GM21367 (cell line): ENCODE measurements at regions not wholly inside any gene's neighbourhood (a gene's known extent, or its start where the extent isn't known, plus 50 kb on each side); places are given as distances from the start of the nearest gene placed in this dataset.
"Not testable (repeated sequence)": the region's sequence is repeated elsewhere in the genome, so short reads cannot be mapped to it uniquely, and the experiment has no call there.

Experiments used
- ATAC-seq: cut with Tn5 transposase; IDR thresholded peaks from one replicate; pipeline ENCODE4 v1.9.1; 2021; ENCODE audit not compliant: unreplicated experiment

DNA sequence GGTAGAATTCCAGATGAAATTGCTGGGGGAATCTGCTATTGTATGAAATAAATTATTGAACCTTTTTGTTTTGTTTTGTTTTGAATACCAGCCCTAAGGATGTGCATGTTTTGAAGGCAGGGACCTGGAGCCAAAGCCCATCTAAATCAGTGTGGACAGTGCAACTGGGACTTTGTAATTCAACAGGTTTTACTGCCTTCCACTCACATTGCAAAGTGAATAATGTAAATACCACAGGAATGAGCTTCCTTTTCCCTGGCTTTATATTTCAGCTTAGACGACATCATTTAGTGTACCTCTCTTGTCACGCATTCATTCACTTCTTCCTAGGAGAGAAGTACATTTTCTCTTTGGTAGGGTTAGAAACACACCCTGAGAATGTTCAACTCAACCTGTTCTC, 795.0 kb downstream of the CENPC start:
- ATAC-seq = no peak

DNA sequence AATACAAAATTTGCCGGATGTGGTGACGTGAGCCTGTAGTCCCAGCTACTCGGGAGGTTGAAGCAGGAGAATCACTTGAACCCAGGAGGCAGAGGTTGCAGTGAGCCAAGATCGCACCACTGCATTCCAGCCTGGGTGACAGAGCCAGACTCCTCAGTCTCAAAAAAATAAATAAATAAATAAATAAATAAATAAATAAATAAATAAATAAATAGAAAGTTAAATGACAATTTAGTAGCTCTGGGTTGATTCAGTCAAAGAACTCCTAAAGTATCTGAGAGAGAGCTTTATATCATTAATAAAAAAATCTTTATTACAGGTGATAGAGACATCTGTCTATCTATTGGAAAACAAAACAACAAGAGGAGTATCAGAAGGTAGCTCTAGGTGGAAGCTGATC, 798.4 kb downstream of the CENPC start:
- not testable (repeated sequence) for ATAC-seq

DNA sequence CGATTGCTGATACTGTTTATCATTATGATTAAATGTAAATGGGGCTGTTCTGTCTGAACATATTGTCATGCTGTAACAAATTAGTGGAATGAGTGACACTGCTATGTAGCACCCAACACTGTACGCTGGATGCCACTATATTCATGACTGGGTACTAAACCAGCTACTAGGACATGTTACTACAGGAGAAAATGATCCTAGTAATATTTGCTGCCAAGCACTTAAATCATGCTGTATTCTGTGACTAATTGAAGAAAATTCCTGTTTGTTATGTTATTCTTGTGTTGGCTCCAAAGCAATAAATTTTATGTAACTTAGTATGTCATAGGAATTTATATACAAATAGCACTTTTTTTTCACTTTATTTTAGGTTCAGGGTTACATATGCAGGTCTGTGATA, 804.2 kb downstream of the CENPC start:
- ATAC-seq = no peak

DNA sequence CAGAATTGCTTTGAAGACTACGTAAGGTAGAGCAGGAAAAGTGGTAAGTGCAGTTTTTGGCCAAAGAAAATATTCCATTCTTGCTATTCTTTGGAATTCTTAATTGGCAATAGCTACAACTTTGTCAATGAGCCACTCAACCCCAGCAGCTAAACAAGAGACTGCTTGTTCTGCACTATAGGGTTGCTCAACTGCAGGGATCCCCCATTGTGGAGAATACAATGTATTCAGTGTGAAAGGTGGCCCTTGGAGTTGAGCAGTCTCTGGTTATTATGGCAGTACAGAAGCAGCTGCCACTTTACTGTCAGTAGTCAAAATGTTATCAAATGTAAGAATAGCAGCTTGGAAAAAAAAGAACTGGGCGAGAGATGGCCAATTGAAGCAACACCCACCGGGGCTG, 808.7 kb downstream of the CENPC start:
- no peak for ATAC-seq

DNA sequence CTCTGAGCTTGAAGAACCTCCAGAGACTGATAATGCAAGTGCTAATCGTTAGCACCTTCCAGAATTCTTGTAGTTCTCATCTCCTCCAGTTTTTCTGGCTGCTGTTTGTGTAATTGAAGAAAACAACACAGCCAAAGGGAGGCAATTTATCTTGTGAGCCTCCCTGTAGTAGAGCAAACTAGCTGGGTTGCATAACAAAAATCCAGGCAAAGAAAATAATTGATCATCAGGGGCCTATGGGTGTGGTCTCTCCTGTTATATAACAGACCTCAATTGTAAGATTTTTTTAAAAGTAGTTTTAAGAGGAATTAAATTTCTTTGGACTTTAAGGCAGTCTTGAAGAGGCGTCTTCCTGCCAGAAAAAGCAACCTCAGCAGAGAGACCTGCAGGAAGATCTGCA, 817.0 kb downstream of the CENPC start:
- no peak for ATAC-seq

DNA sequence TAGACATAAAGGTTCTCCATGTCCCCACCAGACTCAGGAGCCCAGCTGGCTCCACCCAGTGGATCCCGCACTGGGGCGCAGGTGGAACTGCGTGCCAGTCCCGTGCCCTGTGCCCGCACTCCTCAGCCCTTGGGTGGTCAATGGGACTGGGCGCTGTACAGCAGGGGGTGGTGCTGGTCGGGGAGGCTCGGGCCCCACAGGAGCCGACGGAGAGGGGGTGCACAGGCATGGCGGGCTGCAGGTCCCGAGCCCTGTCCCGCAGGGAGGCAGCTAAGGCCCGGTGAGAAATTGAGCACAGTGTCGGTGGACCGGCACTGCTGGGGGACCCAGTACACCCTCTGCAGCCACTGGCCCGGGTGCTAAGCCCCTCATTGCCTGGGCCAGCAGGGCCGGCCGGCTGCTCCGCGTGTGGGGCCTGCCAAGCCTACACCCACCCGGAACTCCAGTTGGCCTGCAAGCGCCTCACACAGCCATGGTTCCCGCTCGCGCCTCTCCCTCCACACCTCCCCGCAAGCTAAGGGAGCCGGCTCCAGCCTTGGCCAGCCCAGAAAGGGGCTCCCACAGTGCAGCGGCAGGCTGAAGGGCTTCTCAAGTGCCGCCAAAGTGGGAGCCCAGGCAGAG, 832.9 kb downstream of the CENPC start:
- not testable (repeated sequence) for ATAC-seq

DNA sequence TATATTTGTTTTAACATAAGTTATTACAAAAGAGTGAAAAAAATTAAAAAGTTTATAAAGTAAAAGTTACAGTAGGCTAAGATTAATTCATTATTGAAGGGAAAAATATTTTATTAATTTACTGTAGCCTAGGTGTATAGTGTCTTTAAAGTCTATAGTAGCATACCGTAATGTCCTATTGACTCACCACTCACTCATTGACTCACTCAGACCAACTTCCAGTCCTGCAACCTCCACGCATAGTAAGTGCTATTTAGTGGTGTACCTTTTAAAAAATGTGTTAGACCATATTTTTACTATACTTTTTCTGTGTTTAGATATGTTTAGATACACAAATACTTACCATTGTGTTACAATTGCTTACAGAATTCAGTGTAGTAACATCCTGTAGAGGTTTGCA, 841.1 kb downstream of the CENPC start:
- ATAC-seq = no peak

DNA sequence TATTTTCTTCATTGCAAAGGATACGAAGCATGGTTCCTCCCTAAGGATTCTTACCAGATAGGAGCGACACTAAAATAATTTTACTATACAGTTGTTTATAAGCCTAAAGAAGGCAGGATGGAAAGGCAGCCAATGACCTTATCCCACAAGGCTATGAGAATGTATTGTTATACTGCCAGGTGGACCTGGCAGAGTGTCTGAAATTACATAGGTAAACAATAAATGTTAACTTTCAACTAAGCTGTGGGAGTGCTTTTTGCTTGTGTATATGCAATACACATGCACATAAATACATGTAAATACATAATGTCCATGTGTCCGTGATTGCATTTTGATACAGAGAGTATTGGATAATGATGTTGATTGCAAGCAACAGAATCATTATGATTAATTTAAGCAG, 850.6 kb downstream of the CENPC start:
- ATAC-seq = no peak

DNA sequence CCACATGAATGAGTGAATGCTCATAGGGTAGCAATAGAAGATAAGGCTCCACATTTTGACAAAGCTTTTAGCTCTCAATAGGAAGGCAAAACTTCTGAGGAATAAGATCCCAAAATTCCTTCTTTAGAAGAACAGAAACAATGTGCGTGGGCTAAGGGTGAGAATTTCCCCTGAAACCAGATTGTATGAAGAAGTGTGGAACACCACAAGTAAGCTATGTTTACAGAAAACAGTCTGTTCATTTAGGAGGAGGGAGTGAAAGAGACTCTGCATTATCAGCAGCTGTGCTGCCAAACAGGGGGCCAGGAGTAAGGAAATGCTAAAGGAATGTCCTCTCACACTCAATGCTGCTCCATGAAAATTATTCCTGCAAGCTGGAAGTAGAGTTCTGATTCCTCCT, 851.6 kb downstream of the CENPC start:
- ATAC-seq = no peak

DNA sequence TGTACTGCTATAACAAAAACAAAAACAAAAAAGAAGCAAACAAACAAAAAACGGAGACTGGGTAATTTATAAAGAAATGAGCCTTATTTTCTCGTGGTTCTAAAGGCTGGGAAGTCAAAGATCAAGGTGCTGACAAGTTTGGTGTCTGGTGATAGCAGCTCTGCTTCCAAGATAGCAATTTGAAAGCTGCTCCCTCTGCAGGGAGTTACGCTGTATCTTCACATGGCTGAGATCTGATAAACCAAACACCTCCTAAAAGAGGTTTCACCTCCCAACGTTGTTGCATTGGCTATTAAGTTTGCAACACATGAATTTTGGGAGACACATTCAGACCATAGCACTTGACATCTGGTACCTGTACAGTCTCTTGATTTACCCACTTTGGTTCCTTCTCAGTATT, 854.2 kb downstream of the CENPC start:
- ATAC-seq = no peak

DNA sequence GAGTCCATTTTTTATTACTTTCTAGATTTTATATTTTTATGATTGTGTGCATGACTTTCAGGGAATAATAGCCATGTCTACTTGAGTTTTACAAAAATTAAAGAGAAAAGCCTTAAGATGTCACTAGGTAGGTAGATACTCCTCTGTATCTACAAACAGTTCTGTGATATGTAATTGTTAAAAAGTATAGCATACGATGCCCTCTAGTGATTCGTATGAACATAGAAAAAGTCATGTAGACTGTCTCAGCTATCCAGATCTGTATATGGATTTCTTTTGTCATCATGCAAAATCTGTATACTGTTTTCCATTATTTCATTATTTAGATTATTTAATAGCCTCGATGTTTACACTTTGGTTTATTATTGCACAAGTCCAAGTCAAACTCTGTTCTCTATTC, 856.6 kb downstream of the CENPC start:
- ATAC-seq = no peak

DNA sequence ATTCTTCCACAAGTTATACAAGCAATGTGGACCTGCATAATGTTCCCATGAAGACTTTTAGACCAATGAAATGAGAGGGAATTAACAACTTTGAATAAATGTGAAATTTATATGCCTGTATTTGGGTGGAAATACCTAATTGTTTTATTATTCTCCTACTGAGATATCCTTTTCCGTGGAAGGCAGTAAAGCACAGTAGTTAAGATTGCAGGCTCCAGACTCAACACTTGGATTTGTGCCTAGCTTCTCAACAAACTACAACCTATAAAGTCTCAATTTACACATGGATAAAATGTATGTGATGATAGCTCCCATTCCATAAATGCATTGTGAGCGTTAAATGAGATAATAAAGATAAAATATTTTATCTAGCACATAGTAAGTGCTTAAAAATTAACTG, 857.8 kb downstream of the CENPC start:
- no peak for ATAC-seq

DNA sequence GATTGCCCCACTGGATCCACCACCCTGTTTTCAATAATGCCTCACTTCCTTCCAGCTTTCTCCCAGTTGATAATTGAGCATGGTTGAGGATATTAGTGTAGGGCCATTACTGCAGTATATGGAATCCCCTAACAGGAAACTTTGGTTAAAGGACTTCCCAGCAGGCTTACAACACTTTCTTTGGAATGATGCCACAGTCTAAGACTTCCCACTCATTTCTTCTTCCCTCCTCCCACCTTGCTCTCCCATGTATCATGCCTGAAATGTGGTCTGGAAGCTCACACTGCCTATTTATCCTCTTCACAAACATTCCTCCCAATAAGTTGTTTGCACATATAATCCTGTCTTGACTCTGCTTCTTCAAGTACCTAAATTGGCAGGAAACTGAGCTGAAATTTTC, 863.3 kb downstream of the CENPC start:
- no peak for ATAC-seq

DNA sequence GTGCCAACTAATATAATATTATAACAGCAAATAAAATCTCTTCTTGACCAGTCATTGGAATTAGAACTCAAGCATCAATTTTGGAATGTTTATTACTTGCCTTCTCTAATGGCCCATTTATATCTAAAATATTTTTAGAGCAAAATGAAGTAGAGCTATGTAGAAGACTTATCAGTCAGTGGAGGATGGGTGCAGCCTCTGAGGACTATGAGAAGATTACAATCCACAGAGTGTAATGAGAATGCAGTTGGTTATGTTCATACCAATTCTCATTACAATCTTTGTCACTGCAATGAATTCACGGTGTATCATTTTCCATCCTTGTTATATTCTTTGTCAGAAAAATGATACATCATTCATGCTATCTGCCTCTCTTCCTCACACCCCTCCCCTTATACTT, 878.1 kb downstream of the CENPC start:
- no peak for ATAC-seq

DNA sequence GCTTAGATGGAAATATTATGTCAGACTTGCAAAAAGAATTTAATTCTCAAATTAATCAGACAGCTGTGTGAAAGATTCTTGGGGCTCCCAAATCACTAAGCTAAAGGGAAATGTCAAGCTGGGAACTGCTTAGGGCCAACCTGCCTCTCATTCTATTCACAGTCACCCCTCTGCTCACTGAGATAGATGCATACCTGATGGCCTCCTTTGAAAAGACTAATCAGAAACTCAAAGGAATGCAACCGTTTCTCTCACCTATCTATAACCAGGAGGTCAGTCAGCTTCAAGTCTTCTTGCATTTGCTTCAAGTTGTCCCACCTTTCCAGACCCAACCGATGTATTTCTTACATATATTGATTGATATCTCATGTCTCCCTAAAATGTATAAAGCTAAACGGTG, 882.7 kb downstream of the CENPC start:
- no peak for ATAC-seq

DNA sequence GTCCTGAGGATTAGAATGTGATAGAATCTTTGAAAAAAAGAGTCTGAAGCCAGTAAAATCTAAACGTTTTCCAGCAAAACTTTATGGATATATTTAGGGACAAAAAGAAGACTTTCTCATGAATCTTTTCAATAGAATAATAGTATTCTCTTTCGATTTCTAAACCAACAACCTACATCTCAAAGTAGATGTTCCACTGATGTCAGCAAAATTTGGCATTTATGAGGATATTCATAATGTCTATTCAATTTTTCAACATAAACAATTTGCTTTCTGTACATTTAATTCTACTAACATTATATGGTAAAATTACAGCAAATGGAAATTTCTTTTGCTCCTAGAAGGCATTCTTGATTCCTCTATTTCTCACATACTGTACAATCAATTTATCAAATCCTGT, 886.5 kb downstream of the CENPC start:
- ATAC-seq = no peak

DNA sequence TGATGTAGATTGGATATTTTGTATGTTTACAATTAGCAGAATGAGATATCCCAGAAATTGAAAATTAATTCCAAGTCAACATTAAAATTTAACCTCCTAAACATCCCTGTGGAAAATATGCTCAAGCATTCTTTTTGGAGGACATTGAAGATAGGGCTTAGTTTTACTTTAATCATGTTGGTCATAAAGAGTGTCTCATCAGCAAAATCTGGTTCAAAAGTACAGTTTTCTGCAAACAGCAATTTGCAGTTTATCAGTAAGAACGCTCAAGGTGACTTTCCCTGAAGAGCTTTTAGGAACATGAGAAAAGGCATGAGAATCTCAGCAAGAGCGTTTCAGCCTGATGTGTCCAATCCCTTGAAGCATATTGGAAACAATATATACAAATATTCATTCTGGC, 889.8 kb downstream of the CENPC start:
- ATAC-seq = no peak

DNA sequence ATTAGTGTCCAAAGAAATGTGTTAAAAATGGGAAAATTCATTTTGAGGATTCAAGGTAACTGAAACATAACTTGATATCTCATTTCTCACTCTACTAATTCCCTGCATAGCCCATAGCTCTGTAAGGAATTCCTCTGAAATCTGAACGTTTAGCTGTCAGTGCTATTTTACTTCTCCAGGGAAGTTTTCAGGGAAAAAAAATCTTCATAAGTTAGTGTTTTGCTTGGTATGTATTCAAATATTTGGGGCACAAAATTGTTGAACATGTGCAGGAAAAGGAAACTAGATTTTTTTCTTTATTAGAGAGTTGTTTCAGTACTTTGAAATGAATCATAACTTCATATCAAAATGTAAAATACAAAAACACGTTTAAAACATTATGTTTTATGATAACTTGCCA, 891.4 kb downstream of the CENPC start:
- ATAC-seq = no peak

DNA sequence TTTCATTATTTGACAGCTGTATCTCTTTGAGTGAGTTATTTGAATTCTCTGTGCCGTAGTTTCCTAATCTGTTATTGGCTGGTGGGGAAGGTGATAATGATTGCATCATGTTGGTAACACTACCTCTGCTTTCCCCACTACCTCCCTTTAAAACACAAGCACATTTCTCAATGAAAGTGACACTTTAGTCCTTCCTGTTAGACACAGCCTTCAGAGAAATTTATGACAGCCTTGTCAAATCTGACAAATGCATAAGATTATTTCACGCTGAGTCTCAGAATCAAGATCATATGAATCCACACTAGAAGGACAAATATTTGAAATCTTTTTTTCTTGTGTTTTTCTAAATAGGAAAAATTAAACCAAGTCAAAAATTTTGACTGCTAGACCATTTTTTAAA, 896.1 kb downstream of the CENPC start:
- ATAC-seq = no peak

DNA sequence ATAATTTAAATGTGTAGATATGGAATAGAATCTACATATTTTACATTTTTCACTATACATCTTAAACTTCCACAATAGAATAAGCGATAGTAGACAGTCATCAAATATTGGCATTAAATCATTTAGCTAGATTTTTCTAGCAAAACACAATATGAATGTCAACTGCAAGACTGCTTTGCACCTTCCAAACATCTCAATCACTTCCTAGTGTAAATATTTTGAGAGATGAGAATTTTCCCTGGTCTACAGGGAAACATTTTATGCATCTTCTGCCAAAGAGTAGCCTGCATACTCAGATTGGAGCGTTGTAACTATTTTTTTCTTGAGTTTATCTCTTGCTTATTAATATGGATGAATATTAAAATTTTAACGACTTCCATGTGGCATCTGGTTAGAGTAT, 897.4 kb downstream of the CENPC start:
- no peak for ATAC-seq

DNA sequence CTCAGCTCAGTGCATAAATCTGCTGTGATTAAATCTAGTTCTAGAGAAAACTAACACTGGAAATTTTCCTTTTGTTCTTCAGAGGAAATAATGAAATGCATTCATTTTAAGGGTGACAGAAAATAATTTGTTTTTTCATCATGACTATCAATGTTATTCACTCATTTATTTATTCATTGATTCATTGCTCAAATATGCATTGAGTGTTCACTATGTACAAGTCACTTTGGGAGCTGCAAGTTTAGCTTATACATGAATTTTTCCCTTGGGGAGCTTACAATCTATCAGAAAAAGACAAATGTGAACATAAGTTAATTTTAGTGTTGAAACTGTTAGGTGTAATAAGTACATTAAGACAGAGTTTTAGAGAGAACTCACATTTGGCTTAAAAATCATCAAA, 897.8 kb downstream of the CENPC start:
- ATAC-seq = no peak

DNA sequence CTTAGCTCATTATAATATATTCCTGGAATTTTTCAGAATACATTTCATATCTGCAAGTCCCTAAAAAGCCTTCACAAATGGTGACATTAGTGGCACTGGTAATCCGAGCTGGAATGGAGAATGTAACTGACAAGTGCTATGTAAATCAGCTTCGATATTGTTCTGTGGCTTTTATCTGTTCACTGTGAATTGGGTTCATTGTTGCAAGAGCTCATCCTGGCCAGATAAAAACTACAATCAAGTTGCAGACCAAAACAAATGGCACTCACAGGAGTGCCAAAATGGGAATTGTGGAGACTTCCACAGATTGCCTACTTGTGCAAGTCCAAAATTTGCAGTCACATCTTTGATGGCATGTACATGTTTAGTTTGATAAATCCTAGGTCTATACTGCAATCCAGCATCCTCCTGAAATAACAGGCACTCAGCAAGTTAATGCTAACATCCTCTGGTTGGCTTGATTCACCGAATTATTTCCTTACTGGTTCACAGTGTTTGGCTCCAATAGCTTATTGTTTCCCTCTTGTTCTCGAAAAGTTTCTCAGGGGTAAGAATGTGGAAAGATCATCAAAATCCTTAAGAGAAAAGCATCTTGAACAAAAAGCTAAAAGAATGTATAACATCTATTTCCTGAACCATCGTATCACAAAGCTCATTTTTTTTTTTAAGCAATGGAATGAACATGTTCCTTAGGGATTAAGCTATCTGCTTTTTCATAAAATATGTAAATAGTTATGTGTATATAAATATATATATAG, 904.9 kb downstream of the CENPC start:
- ATAC-seq = no peak

DNA sequence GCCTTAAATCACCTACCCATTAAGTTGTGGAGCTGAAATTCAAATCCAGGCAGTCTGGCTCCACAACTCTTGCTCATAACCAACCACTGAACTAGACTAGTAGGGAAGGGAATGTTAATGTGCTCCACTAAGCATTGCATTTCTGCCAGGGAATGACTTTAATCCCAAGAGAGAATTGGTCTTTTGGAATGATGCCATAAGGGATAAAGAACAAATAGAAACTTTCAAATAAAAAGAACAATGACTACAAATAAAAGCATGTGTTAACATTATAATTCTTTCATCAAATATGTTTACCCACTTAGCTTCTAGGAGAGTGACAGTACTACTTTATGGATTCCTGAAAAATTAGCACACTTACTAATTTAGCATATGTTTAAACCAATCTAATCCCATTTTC, 905.9 kb downstream of the CENPC start:
- no peak for ATAC-seq
